RPMI8226 (cell line): ENCODE measurements at regions not wholly inside any gene's neighbourhood (a gene's known extent, or its start where the extent isn't known, plus 50 kb on each side); places are given as distances from the start of the nearest gene placed in this dataset.

Experiments
- DNase-seq: peaks from one replicate; pipeline ENCODE4 v3.0.0-alpha.2; 2015

- DNase-seq = no peak
Measured at GRCh38 chr4:181581983-181582382, 661.2 kb upstream of the TENM3 start.

GRCh38 chr4:181582595-181582994, 660.6 kb upstream of the TENM3 start:
- DNase-seq = peak; percentile 29

GRCh38 chr4:181588733-181589302, 654.4 kb upstream of the TENM3 start:
- DNase-seq = no peak

- DNase-seq = no peak
Measured at GRCh38 chr4:181592221-181592745, 650.9 kb upstream of the TENM3 start.

DNA sequence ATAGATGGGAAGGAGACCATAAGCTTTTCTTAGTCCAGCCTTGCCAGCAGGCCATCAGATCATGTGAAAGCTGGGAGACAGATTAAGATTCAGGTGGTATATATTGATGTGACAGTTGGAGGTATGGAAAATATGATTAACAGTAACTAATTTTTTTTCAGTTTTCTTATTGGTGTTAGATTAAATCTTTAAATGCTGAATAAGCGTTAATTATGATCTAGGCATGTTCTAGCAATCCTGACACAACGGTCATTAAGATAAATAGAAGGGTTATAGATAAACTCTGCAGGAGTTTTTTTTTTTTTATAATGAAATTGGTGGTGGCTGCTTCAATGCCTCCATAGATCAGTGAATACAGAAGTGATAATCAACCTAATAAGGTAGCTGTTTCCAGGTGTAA, 649.5 kb upstream of the TENM3 start:
- no peak for DNase-seq

- DNase-seq = no peak
Measured at GRCh38 chr4:181594188-181594587, 649.0 kb upstream of the TENM3 start.

- no peak for DNase-seq
Measured at GRCh38 chr4:181595716-181596115, 647.5 kb upstream of the TENM3 start.

- DNase-seq = no peak
Measured at GRCh38 chr4:181597766-181598165, 645.4 kb upstream of the TENM3 start.

DNA sequence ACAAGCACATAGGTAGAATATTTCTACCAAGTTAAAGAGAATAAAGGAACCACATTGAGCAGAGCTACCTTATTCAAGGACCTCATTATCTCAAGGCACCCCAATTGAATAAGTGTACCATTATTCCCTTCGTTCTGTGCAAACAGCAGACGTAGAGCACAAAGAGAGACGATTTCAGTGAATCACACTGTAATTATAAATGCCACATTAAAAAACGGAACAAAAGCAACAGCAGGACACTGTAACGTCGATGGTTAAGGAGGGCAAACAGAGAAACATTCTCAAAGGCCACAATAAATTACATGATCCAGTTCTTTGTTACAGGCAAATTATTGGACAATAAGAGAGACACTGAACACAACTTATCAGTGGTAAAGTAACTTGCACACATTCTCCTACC, 644.1 kb upstream of the TENM3 start:
- DNase-seq = no peak

GRCh38 chr4:181601103-181601502, 642.1 kb upstream of the TENM3 start:
- DNase-seq = no peak

DNA sequence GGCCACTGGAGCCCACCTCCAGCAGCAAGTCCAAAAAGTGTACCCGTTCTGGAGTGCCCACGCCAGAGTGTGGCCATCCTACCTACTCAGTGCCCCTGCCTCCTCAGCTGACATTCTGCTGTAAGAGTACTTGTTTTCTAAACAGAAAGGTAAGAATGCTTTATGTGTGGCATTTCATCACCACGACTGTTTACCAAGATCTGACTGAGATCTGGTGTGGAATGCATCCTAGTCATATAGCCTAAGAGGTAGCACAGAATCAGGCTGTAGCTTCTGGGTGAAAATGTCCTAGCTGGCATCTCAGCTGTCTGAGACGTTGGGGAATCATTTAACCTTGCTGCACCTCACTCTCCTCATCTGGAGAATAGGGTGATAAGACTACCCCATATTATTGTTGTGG, 638.7 kb upstream of the TENM3 start:
- DNase-seq = no peak

- DNase-seq = no peak
Measured at GRCh38 chr4:181606300-181606699, 636.9 kb upstream of the TENM3 start.

- DNase-seq = no peak
Measured at GRCh38 chr4:181608181-181608580, 635.0 kb upstream of the TENM3 start.

- DNase-seq = no peak
Measured at GRCh38 chr4:181611033-181611711, 632.0 kb upstream of the TENM3 start.

GRCh38 chr4:181611946-181612600, 631.1 kb upstream of the TENM3 start:
- DNase-seq = no peak

DNA sequence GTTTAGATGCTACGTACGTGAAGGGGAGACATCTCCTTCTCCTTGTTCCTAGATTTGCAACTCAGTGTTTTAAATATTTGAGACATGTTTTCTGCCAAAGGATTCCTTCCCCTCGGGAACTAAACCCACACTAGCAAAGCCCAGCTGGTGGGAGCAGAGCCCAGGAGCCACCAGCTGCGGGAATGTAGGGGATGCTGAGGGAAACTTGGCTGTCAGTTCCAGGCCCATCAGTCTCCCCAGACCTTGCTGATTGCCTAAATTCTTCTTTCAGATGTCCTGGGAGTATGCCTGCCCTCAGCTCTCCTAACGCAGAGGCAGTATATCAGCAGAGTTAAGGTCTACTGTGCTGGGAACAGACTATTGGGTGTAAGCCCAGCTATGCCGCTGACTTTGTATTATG, 630.0 kb upstream of the TENM3 start:
- DNase-seq = no peak

DNA sequence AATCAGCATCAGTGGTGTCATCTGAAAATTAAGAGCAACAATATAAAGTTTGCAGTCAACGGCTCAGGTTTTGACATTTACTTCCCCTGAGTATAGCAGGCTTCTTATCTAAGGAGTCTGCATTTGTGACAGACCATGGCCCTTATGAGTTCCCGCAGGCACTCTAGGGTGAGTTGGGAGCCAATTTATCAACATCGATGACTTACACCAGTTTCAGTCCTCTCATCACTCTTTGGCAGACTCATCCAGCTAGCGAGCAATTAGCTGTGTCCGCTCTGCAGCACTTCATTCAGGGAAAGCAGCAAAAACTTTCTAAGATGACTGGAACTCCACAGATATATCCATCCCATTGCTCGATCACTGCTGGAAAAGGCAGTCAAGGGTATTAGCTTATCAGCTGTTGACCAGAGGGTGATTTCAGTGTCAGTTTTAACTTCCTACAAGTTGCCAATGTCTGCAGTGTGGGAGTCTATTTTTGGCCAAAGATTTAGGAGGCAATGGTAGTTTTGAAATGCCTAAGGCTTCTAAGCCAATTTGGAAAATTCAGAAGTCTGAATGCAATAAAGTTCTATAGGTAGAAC, 625.1 kb upstream of the TENM3 start:
- DNase-seq = no peak

DNA sequence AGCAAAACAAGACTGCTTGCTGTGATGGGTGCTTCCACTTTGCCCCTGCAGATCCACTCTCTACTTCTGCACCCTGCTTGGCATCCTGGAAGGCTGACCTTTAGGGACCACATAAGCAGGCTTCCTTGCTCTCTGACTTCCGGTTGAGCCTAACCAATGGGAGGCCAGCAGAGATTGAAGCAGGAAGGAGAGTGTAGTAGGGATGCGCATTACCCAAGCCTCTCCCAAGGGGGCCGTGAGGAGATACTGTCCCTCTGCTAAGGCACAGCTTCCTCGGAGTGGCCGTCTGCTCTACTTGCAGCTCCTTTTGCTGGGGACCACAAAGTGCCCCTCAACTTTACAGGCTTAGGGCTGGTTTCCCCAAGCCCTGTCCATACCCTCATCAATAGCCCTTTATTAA, 624.3 kb upstream of the TENM3 start:
- no peak for DNase-seq

DNA sequence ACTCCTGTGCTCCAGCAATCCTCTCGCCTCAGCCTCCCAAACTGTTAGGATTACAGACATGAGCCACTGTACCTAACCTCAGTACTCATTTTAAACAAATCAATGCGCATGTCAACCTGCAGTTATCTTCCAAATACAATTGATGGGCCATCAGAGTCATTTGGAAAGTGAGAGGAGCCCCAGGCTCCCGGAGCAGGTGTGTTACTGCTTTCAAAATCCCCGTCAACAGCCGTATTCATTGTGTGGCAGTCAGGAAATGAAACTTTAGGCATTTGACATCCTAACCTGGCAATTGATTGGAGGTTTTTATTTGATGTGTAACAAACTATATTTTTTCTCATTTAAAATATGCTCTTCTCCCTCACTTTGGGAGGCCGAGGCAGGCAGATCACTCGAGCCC, 623.6 kb upstream of the TENM3 start:
- no peak for DNase-seq

- DNase-seq = no peak
Measured at GRCh38 chr4:181637186-181638105, 605.8 kb upstream of the TENM3 start.

GRCh38 chr4:181643466-181643865, 599.7 kb upstream of the TENM3 start:
- no peak for DNase-seq

- no peak for DNase-seq
Measured at GRCh38 chr4:181645489-181645888, 597.7 kb upstream of the TENM3 start.

- no peak for DNase-seq
Measured at GRCh38 chr4:181646864-181647263, 596.3 kb upstream of the TENM3 start.
